ENCODE measurements at regions not wholly inside any gene's neighbourhood (a gene's known extent, or its start where the extent isn't known, plus 50 kb on each side); places are given as distances from the start of the nearest gene placed in this dataset.
A peak's percentile ranks its signal among the peaks of the same experiment; 100 is the strongest.

DNA sequence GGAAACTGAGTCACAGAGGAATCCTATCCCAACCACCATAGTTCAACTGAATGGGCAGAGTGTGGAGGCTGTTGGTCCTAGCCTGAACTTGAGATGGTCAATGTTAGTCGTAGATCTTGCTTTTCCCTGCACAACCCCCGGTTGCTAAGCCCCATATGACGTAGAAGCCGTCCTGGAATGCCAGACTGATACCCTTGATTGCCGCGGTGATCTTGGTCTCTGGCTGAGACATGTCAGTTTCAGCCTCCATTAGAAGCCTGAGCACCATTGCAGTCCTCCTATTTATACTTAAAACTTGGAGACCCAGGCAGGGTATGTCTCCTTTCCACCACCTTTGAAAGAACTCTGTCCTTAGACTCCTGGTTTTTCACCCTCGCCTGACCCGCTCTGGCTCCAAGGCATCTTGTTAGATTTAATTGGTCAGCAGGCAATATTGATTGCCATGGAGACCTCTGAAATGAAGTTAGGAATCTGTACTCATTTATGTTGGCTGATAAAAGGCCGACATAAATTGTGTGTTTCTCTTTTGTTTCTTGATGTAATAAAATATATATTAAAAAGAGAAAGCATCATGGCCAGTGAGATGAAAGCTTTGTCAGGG lies 53.4 kb downstream of the RPLP1 start:
- DNase-seq, result no peak

DNA sequence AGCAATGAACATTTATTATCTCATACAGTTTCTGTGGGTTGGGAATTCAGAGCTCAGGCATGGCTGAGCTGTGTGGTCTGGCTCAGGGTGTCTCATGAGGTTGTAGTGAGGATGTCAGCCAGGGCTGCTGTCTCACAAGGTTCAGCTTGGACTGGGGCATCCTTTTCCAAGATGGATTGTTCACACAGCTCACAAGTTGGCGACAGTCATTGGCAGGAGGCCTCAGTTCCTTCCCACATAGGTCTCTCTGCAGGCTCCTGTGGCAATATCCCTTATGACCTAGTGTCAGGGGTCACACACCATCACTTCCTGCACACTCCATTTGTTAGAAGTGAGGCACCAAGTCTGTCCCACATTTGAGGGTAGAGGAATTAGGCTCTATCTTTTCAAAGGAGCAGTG lies 56.0 kb downstream of the RPLP1 start:
- DNase-seq, result no peak

DNA sequence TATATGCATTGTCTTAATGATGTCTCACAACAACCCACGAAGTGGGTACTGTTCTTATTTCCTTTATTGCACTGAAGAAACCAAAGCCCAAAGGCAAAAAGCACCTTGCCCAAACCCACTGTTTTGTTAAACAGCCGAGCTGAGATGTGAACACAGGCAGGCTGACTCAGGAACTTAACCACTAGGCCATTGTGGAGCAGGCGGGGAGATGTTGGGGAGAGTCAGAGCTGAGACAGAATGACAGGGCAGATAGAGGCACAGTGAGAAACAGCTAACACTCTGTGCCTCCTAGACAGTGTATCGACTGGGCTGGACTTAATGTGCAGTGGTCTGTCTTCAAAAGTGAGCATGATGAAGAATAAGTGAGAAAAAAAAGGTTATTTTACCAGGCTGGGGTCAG lies 56.5 kb downstream of the RPLP1 start:
- DNase-seq, result no peak

DNA sequence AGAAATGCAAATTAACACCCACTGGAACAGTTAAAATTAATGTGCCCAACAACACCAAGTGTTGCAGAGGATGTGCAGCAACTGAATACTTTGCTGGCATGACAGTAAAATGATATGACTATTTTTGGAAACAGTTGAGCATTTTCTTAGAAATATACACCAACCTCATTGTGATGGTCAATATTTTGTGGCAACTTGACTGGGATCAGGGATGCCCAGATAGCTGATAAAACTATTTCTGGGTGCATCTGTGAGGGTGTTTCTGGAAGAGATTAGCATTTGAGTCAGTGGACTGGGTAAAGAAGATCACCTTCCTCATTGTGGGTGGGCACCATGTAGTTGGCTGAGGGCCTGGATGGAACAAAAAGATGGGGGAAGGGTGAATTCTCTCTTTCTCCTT lies 57.9 kb downstream of the RPLP1 start:
- DNase-seq, result no peak

DNA sequence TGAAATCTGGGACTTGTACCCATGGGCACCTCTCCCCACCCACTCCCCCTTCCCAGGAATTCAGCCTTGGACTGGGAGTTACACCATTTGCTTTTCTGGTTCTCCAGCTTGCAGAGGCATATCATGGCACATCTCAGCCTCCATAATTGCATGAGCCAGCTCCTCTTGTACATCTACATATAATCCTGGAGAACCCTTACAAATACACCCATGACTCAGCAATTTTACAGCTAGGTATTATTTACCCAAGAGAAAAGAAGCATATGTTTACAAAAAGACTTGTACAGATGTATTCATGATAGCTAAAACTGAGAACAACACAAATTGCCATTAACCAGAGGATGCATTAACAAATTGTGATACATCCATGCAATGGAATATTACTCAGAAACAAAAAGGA lies 58.4 kb downstream of the RPLP1 start:
- DNase-seq, result no peak

DNA sequence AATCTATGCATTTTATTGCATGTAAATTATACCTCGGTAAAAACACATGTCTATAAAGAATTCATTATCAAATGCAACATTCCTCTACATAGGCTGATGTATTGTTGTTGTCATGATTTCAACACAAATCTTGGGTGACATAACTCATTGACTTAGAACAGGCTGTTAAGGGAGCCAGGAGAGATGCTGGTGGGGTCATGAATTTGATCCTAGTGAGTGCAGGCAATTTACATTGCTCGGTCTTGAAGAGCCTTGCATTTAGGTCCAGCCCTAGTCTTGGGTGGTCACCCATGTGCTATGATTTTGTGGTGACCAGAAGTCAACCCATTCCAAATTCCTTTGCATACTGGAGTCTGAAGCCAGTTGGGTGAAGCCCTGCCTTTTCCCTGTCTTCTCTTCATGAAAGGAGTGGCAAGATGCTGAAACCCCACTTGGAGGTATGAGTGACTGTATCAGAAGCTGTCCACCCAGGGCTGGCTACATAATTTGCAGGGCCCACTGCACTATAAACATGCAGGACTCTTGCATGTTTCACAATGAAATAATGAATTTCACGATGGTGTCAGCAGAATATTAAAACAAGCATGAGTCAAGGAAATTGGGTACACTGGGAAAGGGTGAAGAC lies 59.2 kb downstream of the RPLP1 start:
- DNase-seq, result no peak

DNA sequence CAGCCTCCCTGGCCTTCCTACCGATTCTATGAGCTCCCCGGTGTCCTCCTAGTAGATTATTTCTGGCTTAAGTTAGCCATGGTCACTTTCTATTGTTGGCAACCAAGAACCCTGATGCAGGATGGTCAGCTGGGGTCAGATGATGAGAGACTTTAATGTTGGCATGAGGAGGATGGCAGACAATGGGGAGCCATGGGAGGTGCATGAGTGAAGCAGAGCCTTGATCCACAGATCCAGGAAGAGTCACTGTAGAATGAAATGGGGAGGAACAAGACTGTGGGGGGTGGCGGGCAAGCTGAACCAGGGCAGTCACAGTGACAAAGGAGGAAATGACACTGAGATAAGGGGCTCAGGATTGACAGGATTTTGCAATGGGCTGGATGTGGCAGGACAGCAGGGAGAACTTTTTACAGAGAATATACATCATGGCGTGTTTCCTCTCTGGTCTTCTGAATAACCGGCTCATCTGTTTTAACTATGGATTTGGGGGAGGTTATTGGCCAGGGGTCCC lies 60.9 kb downstream of the RPLP1 start:
- DNase-seq, result no peak

DNA sequence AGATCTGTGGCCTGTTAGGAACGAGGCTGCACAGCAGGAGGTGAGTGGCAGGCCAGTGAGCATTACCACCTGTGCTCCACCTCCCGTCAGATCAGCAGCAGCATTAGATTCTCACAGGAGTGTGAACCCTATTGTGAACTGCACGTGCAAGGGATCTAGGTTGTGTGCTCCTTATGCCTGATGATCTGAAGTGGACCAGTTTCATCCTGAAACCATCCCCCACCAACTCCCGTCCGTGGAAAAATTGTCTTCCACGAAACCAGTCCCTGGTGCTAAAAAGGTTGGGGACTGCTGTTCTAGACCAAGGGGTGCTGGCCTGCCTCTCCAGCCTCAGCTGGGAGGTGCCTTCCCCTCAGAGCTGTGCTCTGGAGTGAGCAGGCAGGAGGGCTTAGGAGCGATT lies 61.4 kb downstream of the RPLP1 start:
- DNase-seq, result no peak

DNA sequence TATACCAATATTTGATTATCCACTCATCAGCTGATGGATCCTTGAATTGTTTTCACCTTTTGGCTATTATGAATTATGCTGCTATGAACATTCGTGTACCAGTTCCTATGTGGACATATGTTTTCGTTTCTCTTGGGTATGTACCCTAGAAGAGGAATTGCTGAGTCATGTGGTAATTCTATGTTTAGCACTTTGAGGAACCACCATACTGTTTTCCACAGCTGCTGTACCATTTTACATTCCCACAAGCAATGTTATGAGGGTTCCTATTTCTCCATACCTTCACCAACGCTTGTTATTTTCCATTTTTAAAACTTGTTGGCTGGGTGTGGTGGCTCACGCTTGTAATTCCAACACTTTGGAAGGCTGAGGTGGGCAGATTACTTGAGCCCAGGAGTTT lies 62.9 kb downstream of the RPLP1 start:
- no peak for DNase-seq

DNA sequence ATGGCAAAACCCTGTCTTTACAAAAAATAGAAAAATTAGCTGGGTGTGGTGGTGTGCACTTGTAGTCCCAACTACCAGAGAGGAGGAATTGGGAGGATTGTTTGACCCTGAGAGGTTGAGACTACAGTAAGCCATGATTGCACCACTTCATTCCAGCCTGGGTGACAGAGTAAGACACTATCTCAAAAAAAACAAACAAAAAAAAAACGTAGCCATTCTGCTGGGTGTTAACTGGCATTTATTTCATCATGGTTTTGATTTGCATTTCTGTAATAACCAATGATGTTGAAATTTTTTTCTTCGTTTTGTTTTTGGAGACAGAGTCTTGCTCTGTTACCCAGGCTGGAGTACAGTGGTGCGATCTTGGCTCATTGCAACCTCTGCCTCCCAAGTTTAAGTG lies 63.3 kb downstream of the RPLP1 start:
- no peak for DNase-seq

DNA sequence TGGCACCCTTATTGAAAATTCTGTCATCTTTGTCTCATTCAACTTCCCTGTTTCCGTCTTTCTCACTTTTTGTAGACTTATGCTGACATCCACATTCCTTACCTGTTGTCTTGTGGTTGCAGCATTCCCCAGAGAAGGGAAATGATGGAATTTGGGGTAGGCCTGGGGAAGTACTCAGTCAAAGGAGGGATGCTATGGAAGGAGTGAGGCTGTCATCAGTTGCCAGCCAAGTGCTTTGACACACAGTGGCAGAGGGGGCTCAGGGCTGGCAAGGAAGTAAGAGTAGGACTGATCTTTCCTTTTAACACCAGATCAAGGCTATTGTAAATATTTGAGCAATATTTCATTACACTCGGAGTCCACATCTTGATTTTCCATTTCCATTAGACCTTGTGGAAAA lies 64.4 kb downstream of the RPLP1 start:
- no peak for DNase-seq

DNA sequence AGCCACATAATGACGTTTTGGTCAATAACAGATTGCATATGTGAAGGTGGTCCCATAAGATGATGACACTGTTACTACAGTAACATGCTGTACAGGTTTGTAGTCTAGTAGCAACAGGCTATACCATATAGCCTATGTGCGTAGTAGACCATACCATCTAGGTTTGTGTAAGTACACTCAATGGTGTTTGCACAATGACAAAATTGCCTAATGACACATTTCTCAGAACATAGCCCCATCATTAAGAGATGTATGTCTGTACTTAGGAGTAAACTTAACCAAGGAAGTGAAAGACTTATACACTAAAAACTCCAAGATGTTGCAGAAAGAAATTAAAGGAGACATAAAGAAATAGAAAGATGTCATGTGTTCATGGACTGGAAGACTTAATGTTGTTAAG lies 66.2 kb downstream of the RPLP1 start:
- no peak for DNase-seq

DNA sequence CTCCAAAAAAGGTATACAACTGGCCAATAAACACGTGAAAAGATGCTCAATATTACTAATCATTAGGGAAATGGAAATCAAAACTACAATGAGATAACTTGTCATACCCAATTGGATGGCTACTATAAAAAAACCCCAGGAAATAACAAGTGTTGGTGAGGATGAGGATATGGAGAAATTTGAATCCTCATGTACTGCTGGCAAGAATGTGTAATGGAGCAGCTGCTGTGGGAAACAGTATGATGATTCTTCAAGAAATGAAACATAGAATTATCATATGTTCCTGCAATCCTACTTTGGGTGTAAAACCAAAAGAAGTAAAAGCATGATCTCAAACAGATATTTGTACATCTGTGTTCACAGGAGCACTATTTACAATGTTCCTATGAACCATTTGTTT lies 67.4 kb downstream of the RPLP1 start:
- no peak for DNase-seq

DNA sequence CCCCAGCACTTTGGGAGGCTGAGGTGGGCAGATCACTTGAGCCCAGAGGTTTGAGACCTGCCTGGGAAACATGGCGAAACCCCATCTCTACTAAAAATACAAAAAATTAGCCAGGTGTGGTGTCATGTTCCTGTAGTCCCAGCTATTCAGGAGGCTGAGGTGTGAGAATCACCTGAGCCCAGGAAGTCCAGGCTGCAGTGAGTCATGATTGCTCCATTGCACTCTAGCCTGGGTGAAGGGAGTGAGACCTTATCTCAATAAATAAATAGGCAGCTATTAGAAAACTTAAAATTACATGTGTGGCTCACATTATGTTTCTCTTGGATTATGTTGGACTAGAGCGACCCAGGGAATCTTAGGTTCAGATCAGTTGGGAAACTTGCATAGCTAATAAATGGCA lies 69.7 kb downstream of the RPLP1 start:
- DNase-seq, result no peak

DNA sequence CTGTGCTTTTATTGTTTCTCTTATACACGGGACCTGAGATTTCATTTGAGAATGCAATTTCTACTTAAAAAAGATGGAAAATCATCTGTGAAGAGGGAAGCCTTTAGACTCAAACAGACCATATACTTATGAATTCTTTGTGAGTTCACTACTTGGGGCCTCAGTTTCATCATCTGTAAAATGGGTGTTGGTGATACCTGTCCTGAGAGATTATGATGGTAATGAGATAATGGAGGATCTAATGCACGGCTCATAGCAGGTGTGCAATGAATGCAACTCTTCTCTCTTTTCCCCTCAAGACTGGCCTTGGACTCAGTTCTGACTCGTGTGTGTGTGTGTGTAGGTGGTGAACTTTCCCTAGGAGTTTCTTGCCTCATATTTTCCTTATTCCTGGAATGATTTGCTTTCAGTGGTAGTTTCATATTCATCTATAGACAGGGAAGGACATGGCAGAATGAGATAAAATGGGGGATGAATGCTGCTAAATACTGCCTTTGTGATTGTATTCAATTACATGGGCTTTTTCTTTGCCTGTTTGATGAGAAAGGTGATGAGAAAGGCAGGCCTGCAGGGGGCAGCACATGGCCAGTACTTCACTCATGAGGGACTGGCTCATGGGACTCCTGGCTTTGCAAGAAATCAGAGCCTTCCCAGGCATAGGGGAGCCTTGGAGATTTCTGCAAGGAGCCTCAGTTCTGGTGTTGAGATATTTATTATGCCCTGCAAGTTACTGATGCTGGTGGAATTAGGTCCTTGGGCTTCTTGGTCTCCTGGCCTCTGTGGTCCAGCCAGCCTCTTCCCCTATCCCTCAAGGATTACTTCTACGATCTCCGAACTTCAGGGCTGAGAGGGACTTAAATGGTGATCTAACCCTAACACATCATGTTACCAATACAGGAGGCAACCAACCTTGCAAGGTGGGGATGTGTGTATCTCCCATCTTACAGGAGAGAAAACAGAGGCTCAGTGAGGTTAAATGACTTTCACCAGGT lies 70.7 kb downstream of the RPLP1 start:
- peak; percentile 61 for DNase-seq

DNA sequence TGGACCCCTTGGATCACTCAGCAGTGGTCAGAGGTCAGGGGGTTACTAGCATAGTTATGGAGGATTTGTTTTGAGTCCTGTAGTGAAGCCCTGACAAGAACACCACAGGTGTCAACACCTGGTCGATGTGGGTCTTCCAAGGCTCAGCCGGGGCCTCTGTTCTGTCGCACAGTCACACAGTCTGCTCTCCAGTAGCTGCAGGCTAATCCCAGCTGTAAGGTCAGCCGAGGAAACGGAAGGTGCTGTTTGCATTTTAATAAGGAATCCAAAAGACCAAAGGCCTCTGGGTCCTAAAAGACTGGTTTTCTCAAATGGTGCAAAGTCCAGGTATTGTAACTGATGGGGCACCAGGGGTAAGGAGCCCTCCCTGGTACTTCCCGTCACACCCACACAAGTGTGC lies 71.7 kb downstream of the RPLP1 start:
- no peak for DNase-seq

DNA sequence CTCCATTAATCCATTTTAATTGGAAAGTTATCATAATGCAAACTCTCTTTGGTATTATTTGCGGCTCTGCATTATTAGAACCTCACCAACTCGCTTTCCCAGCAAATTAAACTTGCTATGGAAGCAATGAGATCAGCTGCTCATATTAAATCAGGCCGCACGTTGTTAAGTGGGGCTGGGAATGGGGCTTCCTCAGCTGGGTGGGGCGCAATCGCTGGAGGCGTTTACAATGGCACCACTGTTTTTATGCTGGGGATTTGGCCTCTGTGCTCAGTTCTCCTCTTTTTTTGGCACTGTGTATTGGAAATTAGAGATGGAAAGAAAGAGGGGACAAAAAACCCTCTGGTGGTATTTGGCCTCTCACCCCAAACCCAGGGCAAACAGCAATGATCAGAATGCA lies 72.2 kb downstream of the RPLP1 start:
- no peak for DNase-seq

DNA sequence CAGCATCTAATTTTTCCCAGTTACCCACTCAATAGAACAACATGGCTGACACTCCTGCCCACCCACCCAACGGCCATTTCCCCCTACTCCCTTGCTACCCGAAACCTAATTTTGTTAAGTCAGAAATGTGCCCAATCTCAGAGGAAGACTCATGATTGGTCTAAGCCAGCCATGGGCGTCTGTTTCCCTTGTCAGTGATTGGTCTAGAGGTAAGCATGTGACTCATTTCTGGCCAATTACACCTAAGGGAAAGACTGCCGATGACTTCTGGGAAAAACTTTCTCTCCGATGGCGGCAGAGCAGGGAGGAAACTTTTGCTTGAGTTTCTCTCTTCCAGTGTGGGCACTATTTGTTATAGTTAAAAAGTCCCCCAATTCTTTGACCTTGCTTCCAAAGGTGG lies 72.9 kb downstream of the RPLP1 start:
- no peak for DNase-seq

DNA sequence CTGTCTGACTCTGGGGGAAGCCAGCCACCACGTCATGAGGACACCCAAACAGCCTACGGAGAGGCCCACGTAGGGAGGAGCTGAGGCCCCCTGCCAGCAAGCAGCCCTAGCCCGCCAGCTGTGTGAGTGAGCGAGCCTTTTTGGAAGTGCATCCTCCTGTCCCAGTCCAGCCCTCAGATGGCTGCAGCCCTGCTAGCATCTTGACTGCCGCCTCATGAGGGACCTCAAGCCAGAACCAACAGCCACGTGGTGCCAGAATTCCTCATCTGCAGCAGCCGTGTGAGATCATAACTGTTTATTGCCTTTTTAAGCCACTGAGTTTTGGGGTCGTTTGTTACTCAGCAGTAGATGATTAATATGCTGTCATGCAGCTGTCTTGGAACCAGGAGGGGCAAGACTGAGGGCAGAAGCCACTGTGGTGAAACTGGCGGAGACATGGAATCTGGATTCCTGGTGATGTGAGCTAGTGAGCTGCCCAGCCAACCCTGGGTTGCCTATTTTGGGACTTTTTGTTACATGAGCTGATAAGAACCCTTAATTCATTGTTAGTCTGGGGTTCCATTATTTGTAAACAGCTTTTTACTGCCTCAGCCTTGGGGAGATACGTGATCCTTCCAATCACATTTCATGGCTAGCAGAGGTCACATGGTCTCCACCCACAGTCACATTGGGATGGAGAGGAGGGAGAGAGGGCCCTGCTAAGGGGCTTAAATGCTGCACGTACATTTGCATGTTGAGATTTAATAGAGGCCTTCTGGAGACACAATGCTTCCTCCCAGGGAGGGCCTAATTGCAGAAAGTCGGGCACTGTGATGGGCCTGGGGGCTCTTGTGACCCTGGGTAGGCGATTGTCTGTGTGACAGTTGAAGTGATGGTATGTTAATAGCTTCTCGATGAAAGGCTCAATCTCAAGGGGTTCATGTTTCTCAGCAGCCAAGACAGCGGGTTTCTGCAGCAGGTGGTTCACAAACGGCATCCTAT lies 73.8 kb downstream of the RPLP1 start:
- no peak for DNase-seq

DNA sequence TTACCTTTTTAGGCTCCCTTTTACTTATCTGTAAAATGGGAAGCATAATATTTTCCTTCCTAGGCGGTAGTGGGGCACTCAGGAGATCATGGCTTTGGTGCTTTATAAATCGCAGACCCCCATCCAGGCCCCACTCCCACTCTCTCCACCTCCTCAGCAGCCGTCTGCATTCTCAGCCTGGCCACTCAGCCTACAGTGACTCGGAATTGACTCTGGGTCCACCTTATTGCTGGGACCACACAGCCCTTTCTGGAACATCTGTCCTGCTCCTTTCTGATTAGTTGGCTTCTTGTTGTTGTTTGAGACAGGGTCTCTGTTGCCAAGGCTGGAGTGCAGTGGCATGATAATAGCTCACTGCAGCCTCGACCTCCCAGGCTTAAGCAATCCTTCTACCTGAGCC lies 76.5 kb downstream of the RPLP1 start:
- DNase-seq, result no peak

DNA sequence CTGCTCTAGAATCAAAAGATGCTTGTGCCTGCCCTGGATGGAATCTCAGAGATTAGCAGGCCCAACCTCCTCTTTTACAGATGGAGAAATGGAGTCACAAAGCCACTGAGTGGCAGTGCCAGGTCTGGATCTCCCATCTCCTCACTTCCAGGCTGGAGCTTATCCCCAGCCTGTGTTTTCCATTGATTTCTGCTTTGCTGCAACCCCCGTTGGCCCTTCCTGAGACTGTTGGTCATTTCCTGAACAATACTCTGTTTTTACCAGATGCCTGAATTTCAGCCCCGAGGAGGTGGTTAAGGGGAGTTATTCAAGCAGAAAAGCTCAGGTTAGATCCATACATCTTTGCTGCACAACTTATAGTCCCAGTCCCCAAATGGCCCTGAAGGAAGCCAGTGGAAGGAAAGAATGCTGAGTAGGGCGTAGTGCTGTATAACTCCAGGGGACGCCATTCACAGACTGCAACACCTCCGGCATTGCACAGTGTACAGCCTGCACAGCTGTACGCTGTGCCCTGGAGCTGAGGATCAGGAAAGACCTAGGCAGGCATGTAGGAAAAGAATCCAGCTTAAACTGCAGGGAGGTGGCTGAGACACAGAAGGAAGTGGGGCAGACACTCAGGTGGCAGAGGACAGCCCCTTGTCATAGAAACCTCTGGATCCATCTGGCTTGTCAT lies 77.5 kb downstream of the RPLP1 start:
- DNase-seq, result no peak
